ENCODE measurements at regions not wholly inside any gene's neighbourhood (a gene's known extent, or its start where the extent isn't known, plus 50 kb on each side); places are given as distances from the start of the nearest gene placed in this dataset.

- DNase-seq (ENCODE audit: low read depth) = no peak
Measured at GRCh38 chr21:36628761-36629460, 70.0 kb upstream of the SIM2 start.

DNA sequence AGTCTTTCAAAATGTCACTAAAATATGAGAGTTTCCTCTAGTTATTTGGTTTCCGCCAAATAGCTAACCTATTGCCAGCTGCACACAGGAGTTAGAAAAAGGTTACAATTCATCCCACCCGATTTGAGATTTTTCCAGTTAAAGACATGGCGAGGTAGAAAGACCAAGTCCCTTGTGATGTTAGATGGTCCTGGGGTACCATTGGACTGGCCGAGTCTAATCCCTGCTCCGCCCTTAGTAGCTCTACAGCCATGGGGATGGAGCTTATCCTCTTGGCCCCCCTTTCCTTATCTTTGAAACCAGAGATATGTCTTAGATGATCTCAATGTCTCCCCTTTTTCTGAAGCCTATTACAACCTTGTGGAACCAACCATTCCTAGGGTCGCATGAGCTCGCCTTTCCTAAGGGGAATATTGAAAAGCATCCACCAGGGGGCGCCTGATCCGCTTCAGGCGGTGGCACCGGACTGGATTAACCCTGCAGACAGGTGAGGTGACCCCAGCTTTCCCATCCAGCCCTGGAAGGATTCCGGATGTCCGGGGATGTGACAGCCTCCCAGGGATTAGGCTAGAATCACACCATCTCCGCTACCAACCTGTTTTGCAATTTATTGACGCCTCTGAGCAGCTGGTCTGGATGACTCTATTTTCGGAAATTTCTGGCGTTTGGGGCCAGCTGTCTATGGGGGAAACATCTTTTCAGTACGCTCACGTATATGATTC, 68.3 kb upstream of the SIM2 start:
- no peak for DNase-seq (ENCODE audit: low read depth)

GRCh38 chr21:36636016-36636415, 62.9 kb upstream of the SIM2 start:
- no peak for DNase-seq (ENCODE audit: low read depth)

DNA sequence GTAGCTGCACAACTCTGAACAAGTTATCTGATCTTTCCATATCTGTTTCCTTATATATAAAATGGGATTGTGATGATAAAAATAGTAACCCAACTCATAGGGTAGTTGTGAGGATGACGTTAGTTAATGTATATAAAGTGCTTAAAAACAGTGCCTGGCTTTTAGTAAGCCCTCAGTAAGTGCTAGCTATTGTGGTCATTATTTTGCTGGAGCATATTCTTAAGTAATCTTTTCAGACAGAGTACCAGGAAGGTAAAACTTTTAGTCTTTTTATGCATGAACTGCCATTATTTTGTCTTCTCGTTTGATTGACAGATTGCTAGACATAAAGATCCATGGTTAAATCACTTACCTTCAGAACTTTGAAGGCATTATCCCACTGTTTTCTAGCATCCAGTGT, 62.5 kb upstream of the SIM2 start:
- DNase-seq (ENCODE audit: low read depth) = no peak

DNA sequence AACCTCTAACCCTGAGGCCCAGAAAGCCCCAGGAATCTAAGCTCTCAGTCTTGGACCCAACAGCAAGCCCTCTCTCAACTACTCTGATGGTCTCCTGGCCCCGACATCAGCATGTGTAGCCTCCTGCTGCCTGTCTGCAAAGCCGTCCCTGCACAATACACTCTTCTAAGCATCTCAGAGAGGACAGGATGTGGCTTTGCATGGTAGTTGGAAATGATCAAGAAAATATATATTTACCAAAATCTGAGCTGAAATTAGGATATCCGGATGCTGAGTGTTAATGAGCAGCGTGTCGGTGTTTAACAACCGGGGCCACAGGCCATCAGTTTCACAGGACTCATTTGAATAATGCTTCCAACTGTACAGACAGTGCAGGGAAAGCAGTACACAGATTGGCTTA, 59.1 kb upstream of the SIM2 start:
- no peak for DNase-seq (ENCODE audit: low read depth)

GRCh38 chr21:36640174-36640720, 58.7 kb upstream of the SIM2 start:
- DNase-seq (ENCODE audit: low read depth) = no peak

GRCh38 chr21:36640721-36641244, 58.1 kb upstream of the SIM2 start:
- DNase-seq (ENCODE audit: low read depth) = no peak

GRCh38 chr21:36641346-36641745, 57.6 kb upstream of the SIM2 start:
- no peak for DNase-seq (ENCODE audit: low read depth)

GRCh38 chr21:36641886-36642285, 57.0 kb upstream of the SIM2 start:
- DNase-seq (ENCODE audit: low read depth) = no peak

- DNase-seq (ENCODE audit: low read depth) = no peak
Measured at GRCh38 chr21:36642777-36643176, 56.1 kb upstream of the SIM2 start.

GRCh38 chr21:36643374-36644250, 55.3 kb upstream of the SIM2 start:
- no peak for DNase-seq (ENCODE audit: low read depth)

DNA sequence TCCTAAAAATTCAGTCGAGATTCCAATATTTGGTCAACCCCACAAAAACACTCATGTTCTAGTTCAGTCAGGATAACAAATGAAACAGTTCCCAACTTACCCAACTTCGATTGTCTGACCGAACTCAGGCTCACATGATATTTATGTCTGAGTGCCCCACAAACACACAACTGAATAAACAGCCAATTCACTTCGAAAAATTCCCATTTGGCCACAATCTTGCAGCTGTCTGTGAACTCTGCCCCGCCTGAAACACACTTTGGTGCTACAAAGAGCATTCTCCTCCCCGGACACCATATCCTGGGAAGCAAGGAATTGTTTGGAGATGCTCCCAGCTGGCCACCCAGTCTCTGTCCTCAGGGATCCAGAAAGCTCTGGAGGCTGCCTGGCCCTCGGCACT, 52.9 kb upstream of the SIM2 start:
- DNase-seq (ENCODE audit: low read depth) = no peak

DNA sequence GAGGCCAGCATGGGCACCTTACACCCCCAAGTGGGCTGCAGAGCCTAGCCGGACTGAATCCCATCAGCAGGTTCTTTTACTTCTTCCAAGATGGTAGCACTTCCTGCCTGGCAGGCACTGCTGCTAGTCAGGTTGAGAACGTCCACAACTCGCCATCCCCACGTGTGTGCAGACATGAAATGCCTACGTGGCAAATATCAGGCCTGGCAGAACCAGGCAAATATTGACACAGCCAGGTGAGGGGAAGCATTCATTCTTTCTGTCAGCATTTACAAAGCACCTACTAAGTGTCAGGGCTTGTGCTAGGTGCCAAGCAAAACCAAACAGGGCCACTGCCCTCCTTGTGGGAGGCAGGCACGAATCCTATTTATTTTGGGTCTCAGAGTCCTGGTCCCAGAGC, 52.3 kb upstream of the SIM2 start:
- no peak for DNase-seq (ENCODE audit: low read depth)

DNA sequence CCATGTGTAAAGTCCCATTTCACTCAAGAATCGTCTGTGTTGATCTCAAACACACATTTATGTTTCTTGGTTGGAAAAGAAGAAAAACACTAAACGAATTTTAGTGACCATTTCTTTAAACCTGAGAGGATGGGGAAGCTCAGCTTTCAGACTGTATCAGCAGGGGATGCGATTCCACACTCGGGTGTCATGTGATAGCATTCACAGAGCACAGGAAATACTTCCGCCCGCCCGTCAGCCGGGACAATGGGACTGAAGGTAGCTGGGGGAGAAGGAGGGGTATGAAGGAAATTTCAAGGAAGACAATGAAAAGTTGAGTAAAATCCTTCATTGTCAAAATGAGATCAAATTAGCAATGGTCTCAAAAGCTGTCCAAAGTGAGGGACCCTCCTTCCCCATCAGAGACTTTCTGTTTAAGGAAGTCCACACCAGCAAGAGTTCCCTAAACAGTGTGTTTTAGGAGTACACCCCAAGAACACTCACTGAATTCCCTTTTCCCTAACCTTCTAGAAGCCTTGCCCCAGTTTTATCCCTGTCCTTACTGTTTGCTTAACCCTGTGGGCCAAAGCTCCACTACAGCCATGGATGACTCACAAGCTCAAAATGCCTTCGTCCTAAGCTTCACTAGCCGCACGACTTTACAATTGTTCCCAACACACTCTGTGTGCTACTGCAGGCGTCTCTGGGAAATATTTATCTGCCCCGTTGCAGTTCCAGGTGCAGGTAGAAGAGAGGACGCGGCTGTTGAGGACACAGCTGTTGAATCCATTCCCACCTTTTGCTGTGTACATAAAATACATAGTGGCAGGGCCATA, 51.4 kb upstream of the SIM2 start:
- DNase-seq (ENCODE audit: low read depth) = no peak
